H54 (cell line): ENCODE measurements at regions not wholly inside any gene's neighbourhood (a gene's known extent, or its start where the extent isn't known, plus 50 kb on each side); places are given as distances from the start of the nearest gene placed in this dataset.
A peak's percentile ranks its signal among the peaks of the same experiment; 100 is the strongest.
"Not testable (repeated sequence)": the region's sequence is repeated elsewhere in the genome, so short reads cannot be mapped to it uniquely, and the experiment has no call there.

Experiments
- DNase-seq: peaks from one replicate; pipeline ENCODE4 v3.0.0; 2011; ENCODE audit warnings: low spot score, mixed read lengths; ENCODE audit not compliant: insufficient read length
- FAIRE-seq: peaks from 3 replicates; lab custom pipeline; 2011; peaks lifted over from hg19 to GRCh38; lab: Jason Lieb, UNC
- POLR2A ChIP-seq: IDR thresholded peaks from 2 replicates; pipeline ENCODE4 v1.6.1; 2011; ENCODE audit warnings: low read depth, mild to moderate bottlenecking, low read length

- DNase-seq (no peak), FAIRE-seq (no peak)
- no peak for TF ChIP-seq POLR2A
These were observed 124.3 kb downstream of the NPIPB5 start for GRCh38 chr16:22634954-22635353.

GRCh38 chr16:22635357-22635761, 124.7 kb downstream of the NPIPB5 start:
- DNase-seq, result no peak
- FAIRE-seq, result no peak
- TF ChIP-seq POLR2A, result no peak

- TF ChIP-seq POLR2A, result no peak
- FAIRE-seq, result no peak
These were observed 125.1 kb downstream of the NPIPB5 start for GRCh38 chr16:22635801-22636200.

DNA sequence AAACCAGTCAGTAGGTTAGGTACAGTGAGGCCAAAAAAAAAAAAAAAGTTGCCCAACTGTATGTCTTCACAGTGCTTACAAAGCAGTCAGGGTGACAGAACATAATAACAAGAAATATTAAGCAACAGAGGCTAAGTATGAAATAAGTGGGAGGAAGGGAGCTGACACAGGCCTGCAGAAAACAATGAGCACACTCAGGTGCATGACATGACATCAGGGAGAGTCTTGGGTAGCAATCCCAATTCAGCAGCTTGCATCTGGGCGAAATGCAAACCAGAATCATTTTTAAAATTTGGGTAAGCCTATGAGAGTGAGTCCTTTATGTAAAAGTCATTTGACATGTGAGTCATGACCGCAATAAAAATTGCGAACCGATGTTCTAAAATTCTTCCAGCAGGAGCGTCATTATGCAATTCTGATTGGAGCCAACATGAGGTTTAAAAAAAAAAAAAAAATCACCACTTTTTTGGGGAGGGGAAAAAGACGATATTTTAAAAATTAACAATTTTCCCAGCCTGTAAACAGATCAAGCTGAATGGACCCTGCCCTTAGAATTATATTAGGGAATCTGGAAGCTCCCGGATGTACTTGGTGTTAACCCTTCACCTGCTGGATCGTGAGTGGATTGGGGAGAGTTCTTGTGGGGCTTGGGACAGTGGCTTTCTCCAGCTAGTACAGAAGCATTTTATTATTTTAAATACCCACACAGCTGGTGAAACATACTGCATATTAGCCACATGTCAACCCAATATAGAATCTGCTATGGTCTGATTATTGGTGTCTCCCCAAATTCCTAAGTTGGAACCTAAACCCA, 127.9 kb downstream of the NPIPB5 start:
- no peak for FAIRE-seq
- TF ChIP-seq POLR2A, result no peak
- peak; percentile 23 for DNase-seq

More at GRCh38 chr16:22635801-22636200, 125.1 kb downstream of the NPIPB5 start:
- no peak for DNase-seq

DNA sequence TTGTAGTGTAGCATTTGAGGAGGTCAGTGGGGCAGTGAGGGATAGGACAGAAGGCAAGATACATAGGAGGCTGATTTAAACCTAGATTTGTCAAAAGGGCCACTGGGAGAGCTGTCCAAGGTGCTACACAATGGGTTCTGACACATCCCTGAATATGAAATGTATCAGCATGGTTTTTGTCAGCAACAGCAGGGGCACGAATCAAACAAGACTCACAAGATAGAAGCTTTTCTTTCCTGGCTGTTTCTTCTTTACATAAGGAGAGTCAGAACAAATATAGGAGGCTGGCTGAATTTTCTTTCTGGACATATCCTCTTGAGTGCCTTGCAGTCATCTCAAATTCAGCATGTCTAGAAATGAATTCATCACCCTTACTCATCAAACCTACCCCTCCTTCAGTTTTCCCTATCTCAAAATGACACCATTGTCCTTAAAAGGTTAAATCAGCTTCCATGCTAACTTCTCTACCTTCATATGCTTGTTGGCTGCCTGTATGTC, 130.5 kb downstream of the NPIPB5 start:
- DNase-seq, result peak; percentile 4
- TF ChIP-seq POLR2A, result no peak
- FAIRE-seq, result no peak

DNA sequence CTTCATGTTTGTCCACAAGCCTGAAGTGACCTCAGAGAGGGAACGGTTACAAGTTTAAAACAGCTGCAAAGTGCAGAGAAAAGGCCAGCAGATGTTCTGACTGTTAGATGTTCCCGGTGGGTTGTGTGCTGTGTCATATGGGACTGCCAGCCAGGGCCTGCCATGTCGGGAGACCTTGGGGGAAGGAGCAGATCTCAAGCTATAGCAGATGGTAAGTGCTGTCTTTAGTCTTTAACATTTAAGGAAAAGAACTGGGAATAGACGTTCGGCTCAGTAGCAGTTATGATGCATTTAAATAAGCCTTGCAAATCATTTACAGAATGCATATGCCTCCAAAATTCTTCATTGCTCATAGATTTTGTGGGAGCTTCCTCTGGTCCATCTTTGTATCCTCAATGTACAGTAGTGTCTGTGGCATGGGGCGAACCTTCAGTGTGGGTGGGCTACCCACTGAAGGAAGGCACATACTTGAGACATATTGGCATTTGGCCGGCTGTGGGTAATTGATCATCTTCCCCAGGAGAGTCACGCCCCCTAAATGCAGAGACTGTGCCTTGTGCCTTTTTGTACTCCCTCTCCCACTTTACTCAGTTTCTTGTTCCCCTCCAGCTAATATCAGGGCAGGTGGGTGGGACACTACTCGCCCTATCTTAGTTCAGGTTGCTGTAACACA, 131.9 kb downstream of the NPIPB5 start:
- TF ChIP-seq POLR2A, result no peak
- FAIRE-seq (no peak), DNase-seq (no peak)

DNA sequence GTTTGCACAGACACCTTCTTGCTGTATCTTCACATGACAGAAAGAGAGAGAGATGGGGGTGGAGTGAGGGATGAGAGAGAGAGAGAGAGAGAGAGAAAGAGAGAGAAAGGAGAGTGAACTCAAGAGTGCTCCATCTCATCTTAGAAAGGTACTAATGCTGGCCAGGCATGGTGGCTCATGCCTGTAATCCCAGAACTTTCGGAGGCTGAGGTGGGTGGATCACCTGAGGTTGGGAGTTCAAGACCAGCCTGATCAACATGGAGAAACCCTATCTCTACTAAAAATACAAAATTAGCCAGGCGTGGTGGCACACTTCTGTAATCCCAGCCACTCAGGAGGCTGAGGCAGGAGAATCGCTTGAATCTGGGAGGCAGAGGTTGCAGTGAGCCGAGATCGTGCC, 132.5 kb downstream of the NPIPB5 start:
- FAIRE-seq, DNase-seq: not testable (repeated sequence)

GRCh38 chr16:22643886-22644285, 133.2 kb downstream of the NPIPB5 start:
- FAIRE-seq (no peak), DNase-seq (no peak)
- TF ChIP-seq POLR2A, result no peak

DNA sequence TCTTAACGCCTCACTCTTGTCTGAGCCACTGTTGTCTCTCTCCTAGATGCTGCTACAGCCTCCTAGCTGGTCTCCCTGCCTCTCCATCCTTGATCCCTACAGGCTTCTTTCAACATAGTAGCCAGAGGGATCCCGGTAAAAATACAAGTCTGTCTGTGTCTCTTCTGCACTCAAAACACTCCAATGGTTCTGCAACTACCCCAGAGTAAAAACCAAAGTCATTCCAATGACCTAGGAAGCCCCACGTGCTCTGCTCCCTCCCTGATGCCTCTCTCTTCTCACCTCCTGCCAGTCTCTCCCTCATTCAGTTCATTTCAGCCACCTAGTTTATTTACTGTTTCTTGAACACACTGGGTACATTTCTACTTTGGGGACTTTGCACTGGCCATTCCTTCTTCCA, 135.2 kb downstream of the NPIPB5 start:
- FAIRE-seq (no peak), DNase-seq (no peak)
- TF ChIP-seq POLR2A, result no peak

GRCh38 chr16:22646948-22647556, 136.4 kb downstream of the NPIPB5 start:
- FAIRE-seq (no peak), DNase-seq (no peak)
- no peak for TF ChIP-seq POLR2A

- FAIRE-seq, result no peak
- no peak for DNase-seq
- no peak for TF ChIP-seq POLR2A
These were observed 137.4 kb downstream of the NPIPB5 start for GRCh38 chr16:22648141-22648540.

- FAIRE-seq (no peak), DNase-seq (no peak)
- no peak for TF ChIP-seq POLR2A
These were observed 138.2 kb downstream of the NPIPB5 start for GRCh38 chr16:22648941-22649340.

- not testable (repeated sequence) for FAIRE-seq, DNase-seq
These were observed 140.6 kb downstream of the NPIPB5 start for GRCh38 chr16:22651111-22651817.

GRCh38 chr16:22652463-22652845, 141.8 kb downstream of the NPIPB5 start:
- no peak for FAIRE-seq
- TF ChIP-seq POLR2A, result no peak
- no peak for DNase-seq
